Tibial nerve (tissue), 4 donors: ENCODE measurements at regions not wholly inside any gene's neighbourhood (a gene's known extent, or its start where the extent isn't known, plus 50 kb on each side); places are given as distances from the start of the nearest gene placed in this dataset. TPM values are rescaled to one million over a fixed set of nuclear protein-coding genes. Genes with fewer than 3 reads are reported as not detected.

Experiments used
- DNase-seq, 2 donors: peaks; one replicate each; pipeline ENCODE4 v3.0.0-alpha.2; 2019; ENCODE audit warnings: low spot score in 2 of 2
- H3K27ac ChIP-seq, 4 donors: fragments of 200-600 bp; sonication (generic) in 3 of 4; one replicate each; pipeline ENCODE4 v1.5.1; 2017 to 2019; ENCODE audit warnings: mild to moderate bottlenecking in 1 of 4
- H3K27me3 ChIP-seq, 2 donors: fragments of 200-600 bp; sonication (generic) in 1 of 2; one replicate each; pipeline versions ENCODE4 v1.5.1 to v1.6.0; 2017 to 2019
- H3K36me3 ChIP-seq, 3 donors: fragments of 200-600 bp; sonication (generic); one replicate each; pipeline ENCODE4 v1.5.1; 2018 to 2019
- H3K4me1 ChIP-seq, 4 donors: fragments of 200-600 bp; sonication (generic) in 3 of 4; one replicate each; pipeline ENCODE4 v1.5.1; 2017 to 2019
- H3K4me3 ChIP-seq, 4 donors: fragments of 200-600 bp; sonication (generic) in 3 of 4; one replicate each; pipeline ENCODE4 v1.5.1; 2017 to 2019; ENCODE audit warnings: mild to moderate bottlenecking in 1 of 4, moderate library complexity in 1 of 4
- H3K9me3 ChIP-seq, 4 donors: fragments of 200-600 bp; sonication (generic) in 3 of 4; one replicate each; pipeline ENCODE4 v1.5.1; 2017 to 2019
- EP300 ChIP-seq, 2 donors: sonication (generic); formaldehyde crosslinking; IDR thresholded peaks; one replicate each; pipeline ENCODE4 v1.6.1; 2017; ENCODE audit warnings: antibody characterized with exemption in 2 of 2, mild to moderate bottlenecking in 1 of 2
- POLR2A ChIP-seq, 2 donors: fragments of 450-650 bp; IDR thresholded peaks; one replicate each; pipeline ENCODE4 v1.6.1; 2017; ENCODE audit warnings: antibody characterized with exemption in 2 of 2, mild to moderate bottlenecking in 2 of 2, moderate library complexity in 2 of 2
- WGBS, 2 donors: methylation state at CpG; one replicate each; pipeline ENCODE4 v1.1.5; 2018; 5-methylcytosine and 5-hydroxymethylcytosine counted together
- small RNA-seq: library from RNA; depleted of rRNA; stranded (forward); fragments of <200 nt; gene quantifications from one replicate; pipeline ENCODE3, GENCODE V24; 2016
- TF ChIP-seq, protein P1 (sequence below), 5 experiments: fragments of 200-600 bp in 3 of 5; fragments of 450-650 bp in 2 of 5; sonication (generic) in 3 of 5; IDR thresholded peaks; one replicate each; pipeline ENCODE4 v1.5.1; 2016 to 2019; ENCODE audit warnings: antibody characterized with exemption in 5 of 5, mild to moderate bottlenecking in 3 of 5, moderate library complexity in 2 of 5

DNA sequence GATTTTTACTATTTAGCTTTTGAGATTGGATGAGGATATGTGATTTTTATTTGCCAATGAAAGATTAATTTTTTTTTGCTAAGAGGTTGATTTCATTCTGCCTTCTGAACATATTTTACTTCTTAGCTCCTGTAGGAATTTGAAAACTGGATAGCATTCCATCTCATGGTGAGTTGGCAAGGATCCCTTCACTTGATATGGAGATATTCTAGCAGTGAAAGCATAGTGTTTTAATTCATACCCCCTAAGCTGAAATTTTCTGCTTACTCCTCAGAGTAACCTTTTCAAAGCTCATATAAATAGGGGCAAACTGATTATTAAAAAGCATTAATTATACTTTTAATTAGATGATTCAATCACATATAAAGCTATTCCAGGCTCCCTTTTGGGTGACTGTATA, 61.0 kb upstream of the KCNJ3 start:
- TF ChIP-seq, protein P1, sequence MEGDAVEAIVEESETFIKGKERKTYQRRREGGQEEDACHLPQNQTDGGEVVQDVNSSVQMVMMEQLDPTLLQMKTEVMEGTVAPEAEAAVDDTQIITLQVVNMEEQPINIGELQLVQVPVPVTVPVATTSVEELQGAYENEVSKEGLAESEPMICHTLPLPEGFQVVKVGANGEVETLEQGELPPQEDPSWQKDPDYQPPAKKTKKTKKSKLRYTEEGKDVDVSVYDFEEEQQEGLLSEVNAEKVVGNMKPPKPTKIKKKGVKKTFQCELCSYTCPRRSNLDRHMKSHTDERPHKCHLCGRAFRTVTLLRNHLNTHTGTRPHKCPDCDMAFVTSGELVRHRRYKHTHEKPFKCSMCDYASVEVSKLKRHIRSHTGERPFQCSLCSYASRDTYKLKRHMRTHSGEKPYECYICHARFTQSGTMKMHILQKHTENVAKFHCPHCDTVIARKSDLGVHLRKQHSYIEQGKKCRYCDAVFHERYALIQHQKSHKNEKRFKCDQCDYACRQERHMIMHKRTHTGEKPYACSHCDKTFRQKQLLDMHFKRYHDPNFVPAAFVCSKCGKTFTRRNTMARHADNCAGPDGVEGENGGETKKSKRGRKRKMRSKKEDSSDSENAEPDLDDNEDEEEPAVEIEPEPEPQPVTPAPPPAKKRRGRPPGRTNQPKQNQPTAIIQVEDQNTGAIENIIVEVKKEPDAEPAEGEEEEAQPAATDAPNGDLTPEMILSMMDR (IDR thresholded peaks at IDR 0.05) = no peak
- TF ChIP-seq POLR2A (IDR thresholded peaks at IDR 0.05) (no peak), EP300 (IDR thresholded peaks at IDR 0.05) (no peak)
- H3K27me3 ChIP-seq = no peaks in the 10 kb centered on the region
- H3K4me3 ChIP-seq = no peak overlapping the region
- H3K9me3 ChIP-seq = no peaks in the 10 kb centered on the region
- H3K4me1 ChIP-seq = peaks cover 0 to 6% (median 0%) of the 10 kb centered on the region in 4 donors
- H3K27ac ChIP-seq = no peak overlapping the region
- no peak for DNase-seq
- no peaks in the 10 kb centered on the region for H3K36me3 ChIP-seq

DNA sequence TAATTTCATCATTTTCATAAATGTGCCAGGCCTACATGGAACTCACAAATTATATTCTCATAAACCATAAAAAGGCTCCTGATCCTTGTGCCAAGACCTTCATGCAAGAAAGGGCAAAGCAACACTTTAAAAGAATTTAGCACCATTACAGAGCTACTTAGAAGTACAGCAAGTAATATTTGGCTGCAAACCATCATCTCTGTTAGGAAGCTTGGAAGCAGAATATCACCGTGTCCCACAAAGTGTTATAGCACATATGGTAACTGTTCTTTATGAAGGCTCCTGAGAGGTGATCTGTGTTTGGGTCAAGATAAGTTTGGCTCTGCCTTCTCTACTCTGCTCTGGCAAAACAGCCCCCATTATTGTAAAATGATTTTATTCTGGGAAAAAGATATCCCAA, 59.7 kb upstream of the KCNJ3 start:
- WGBS, 2 donors = 58 to 59% methylated on average over 1 of the region's 1 CpG
- Histone ChIP-seq H3K4me1 (peaks cover 0 to 6% (median 0%) of the 10 kb centered on the region in 4 donors), H3K27me3 (no peaks in the 10 kb centered on the region), H3K4me3 (no peak overlapping the region), H3K9me3 (no peaks in the 10 kb centered on the region), H3K36me3 (no peaks in the 10 kb centered on the region), H3K27ac (no peak overlapping the region)
- TF ChIP-seq, protein P1 (IDR thresholded peaks at IDR 0.05) = no peak
- TF ChIP-seq EP300 (IDR thresholded peaks at IDR 0.05) (no peak), POLR2A (IDR thresholded peaks at IDR 0.05) (no peak)
- no peak for DNase-seq

DNA sequence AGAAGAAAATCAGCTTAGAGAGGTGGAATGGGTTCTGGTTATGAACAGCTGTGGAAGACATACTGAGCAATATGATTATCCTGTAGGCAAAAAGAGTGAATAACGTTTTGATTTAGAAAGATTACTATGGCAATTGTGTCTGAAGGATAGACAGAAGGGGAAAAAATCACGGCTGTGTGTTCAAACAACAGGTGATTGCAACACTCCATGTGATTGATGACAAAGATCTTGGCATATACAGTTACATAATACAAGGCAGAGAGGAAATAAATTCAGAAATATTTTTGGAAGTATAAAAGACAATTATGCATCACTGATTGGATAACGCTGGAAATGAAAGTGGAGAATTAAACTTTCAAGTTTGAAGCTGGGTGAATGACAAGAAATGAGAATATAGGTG, 58.5 kb upstream of the KCNJ3 start:
- Histone ChIP-seq H3K9me3 (no peaks in the 10 kb centered on the region), H3K36me3 (no peaks in the 10 kb centered on the region), H3K27ac (no peak overlapping the region), H3K4me3 (no peak overlapping the region), H3K4me1 (peaks cover 0 to 6% (median 0%) of the 10 kb centered on the region in 4 donors), H3K27me3 (no peaks in the 10 kb centered on the region)
- no peak for DNase-seq
- TF ChIP-seq, protein P1 (IDR thresholded peaks at IDR 0.05) = no peak
- TF ChIP-seq POLR2A (IDR thresholded peaks at IDR 0.05) = no peak
- TF ChIP-seq EP300 (IDR thresholded peaks at IDR 0.05) = no peak
- WGBS, 2 donors = 81 to 84% methylated on average over 3 of the region's 3 CpGs

Small RNA genes lying in the stretch of these regions (small RNA-seq; reads per million reads assigned to genes)
- not detected for gene RNA5SP107
